GM19351 (cell line): ENCODE measurements at regions not wholly inside any gene's neighbourhood (a gene's known extent, or its start where the extent isn't known, plus 50 kb on each side); places are given as distances from the start of the nearest gene placed in this dataset.

Experiments
- ATAC-seq: cut with Tn5 transposase; IDR thresholded peaks from one replicate; pipeline ENCODE4 v1.9.1; 2021; ENCODE audit warnings: mild to moderate bottlenecking, moderate library complexity; ENCODE audit not compliant: unreplicated experiment

DNA sequence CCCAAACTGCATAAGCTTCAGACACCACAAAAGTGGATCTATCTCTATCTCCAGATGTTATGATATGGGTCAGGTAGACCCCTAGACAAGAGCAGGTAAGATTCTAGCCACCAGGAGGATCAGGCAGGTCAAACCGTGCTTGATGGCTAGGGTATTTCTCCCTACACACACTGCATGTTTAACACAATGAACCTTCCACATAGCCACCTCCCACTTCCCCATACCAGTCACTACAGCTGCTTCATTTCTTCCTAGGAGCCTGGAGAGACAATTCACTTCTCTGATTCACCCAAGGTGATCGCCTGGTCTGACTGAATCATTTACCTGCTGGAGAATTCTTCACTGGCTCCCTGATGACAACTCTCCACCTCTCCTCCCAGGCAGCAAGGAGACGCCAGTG is 66.0 kb upstream of the MYCN start:
- no peak for ATAC-seq

DNA sequence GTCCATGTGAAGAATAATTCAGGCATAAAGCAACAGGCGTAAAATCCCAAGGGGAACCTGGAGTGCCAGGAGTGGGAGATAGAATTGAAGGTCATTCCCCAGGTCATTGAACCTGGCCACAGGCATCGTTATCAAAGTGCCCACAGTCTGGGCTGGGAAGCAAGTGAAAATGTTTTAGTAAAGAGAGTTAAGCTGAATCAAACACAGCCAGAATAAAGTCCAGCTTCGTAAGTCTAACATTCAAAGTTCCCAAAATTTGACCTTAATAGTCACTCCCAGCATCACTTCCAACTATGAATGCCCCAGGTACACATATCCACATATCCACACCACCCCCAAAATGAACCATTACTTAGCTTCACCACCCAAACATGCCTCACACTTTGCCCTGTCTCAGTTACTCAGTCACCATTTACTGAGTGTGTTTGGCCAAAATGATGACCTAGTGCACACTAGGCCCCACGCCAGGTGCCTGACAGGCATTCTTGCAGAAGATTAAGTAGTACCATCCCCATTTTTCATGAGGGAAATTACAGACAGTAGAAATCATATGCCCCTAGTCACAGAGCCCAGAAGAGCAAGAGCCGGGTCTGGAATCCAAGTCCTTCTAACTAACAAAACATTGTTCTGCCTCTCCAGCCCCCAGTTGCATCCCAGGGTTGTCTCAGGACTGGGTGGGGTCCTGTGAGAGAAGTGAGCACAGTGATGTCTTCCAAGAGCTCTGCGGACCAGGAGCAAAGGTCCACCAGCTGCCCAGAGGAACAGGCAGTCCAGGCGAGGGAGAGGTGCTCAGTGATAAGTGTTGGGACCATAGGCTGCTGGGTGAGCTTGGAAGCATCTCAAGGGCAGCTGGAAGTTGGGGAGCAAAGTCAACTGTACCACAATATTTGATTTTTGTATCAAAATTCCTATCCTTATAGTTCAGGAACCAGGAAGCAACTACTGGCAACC is 65.2 kb upstream of the MYCN start:
- ATAC-seq: no peak

DNA sequence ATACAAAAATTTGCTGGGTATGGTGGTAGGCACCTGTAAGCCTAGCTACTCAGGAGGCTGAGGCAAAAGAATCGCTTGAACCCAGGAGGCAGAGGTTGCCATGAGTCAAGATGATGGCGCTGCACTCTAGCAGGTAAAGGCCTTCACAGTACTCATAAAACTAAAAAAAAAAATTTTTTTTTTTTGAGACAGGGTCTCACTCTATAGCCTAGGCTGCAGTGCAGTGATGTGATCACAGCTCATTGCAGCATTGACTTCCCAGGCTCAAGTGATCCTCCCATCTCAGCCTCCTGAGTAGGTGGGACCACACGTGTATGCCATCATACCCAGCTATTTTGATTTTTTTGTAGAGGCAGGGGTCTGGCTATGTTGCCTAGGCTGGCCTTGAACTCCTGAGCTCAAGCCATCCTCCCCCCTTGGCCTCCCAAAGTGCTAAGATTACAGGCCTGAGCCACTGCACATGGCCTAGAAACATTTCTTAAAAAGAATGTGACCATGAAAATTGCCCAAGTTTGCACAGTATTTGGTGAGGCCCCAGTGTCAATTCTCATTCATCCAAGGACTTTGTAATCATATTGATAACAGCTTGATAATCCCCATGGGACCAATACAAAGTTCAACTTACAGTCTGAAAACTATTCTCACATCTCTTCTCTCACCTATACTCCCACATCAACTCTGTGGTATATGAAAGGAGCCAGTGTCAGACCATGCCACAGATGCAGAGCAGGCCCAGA is 64.2 kb upstream of the MYCN start:
- ATAC-seq: no peak

DNA sequence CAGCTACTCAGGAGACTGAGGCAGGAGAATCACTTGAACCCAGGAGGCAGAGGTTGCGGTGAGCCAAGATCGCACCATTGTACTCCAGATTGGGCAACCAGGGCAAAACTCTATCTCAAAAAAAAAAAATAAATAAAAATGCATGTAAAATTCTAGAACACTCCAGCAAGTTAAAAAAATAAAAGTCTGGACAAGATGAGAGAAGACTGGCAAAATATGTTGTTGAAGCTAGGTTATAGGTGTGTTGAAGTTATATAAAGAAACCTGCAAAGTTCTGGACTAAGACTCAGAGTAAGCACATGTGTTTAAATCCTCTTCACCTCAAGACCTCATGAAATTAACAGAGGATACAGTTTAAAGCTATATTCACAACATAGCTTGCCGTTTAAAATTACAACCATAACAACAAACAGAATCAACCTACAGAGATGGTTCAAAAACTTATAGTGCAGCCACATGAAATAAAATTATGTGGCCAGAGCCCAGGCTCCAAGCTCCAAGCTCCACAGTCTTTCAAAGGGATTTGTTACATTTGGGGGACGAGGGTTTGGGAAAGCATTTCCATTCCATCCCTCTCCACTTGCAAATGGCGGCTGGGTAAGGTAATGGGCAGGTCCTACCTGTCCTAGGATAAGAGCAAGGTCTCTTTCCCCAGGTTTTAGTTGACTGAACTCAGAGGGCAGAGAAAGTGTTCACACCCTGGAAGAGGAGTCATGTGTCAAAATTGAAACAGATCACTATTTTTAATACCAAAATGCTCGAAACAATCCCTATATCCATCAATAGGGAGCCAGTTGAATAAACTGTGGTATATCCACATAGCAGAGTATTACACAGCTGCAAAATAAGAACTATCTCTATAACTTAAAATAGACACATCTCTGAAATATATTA is 59.9 kb upstream of the MYCN start:
- no peak for ATAC-seq

DNA sequence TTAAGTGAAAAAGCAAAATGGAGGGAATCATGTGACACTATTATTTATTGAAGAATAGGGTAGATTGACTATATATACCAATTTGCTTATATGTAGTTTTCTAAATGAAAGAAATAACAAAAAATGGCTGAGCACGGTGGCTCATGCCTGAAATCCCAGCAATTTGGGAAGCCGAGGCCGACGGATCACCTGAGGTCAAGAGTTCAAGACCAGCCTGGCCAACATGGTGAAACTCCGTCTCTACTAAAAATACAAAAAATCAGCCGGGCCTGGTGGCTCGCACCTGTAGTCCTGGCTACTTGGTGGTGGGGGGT is 59.3 kb upstream of the MYCN start:
- ATAC-seq: no peak

DNA sequence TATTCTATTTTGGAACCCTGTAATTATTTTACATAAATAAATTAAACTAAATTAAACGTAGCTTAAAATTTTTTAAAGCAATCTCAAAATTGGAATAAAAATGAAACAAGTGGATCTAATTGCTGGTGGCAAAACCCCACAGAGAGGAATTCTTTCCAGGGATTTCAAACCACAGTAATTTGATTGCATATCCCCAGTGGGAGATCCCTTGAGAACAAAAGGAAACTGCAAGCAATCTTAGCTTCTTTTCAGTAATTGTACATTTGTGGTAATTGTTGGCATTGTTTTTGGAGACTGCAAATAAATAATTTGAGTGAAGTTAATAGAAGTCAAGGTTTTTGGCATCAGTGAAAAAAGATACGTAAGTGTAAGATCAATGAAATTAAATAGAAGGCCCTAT is 58.7 kb upstream of the MYCN start:
- ATAC-seq: no peak

DNA sequence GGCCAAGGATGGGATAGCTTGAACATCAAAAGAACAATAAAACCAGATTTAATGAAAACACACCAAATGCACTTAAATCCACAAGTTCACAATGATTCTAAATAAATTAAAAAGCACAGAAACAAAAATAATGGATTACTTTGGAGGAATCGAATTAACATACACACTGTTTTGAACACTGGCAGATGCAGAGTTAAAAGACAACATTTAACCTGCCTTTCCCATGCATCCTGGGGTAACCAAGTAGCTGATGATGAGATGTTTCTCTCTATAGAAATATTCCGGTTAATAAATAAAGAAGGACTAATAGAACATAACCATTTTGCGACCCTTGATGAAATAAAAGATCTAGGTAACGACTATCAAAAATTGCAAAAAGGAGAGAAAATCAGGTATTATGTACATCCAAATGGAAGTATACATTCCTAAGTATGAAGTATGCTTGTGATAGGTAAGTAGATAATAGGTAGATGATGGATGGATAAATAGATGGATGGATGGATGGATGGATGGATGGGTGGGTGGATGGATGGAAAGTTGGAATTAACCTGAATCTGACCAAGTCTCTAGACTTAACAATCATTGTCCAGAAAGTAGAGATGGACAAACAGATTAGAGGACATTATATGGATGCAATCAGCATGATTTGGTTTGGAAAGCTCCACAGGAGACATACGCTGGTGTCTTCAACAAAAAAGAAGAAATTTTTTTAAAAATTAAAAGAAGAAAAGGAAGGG is 57.4 kb upstream of the MYCN start:
- no peak for ATAC-seq

DNA sequence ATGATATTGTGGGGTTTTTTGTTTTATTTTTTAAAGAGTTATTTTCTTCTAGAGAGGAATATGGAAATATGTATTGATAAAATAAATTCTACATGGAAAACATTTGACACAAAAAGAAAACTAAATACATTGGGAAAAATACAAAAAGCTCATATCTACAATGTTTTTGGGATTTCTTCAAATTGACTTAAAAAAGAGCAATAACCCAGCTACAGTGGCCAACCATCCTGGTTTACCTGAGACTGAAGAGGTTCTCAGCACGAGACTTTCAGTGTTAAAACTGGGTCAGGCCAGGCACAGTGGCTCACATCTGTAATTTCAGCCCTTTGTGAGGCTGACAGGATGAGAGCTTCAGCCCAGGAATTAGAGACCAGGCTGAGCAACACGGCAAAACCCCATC is 56.7 kb upstream of the MYCN start:
- ATAC-seq: no peak

DNA sequence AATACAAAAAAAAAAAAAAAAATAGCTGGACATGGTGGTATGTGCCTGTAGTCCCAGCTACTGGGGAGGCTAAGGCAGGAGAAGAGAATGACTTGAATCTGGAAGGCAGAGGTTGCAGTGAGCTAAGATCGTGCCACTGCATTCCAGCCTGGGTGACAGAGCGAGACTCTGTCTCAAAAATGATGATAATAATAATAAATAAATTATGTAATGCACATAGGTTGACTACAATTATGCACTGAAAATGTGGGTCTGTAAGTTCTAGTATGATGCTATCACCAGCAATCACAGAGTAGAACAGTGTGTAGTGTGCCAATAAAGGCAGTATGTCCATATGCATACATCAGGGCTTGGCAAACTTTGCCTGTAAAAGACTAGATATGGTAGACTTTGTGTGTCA is 55.6 kb upstream of the MYCN start:
- no peak for ATAC-seq

DNA sequence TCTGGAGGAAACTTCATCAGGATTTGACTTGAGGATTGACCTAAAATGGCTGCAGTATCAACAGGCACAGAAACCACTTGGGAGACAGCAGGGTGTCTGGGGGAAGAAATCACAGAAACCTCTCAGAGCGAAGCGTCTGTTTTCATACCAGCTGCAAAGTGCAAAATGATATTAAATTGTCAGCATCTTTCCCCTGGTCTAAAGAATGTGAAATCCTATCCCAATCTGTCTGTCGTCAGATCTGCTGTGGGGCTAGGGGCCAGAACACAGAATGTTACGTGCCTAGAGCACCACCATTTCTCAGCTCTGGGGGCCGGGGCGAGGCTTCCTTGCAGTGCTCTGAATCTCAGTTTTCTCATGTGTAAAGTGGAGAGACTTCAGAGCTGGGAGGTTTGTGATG is 54.1 kb upstream of the MYCN start:
- ATAC-seq: no peak

DNA sequence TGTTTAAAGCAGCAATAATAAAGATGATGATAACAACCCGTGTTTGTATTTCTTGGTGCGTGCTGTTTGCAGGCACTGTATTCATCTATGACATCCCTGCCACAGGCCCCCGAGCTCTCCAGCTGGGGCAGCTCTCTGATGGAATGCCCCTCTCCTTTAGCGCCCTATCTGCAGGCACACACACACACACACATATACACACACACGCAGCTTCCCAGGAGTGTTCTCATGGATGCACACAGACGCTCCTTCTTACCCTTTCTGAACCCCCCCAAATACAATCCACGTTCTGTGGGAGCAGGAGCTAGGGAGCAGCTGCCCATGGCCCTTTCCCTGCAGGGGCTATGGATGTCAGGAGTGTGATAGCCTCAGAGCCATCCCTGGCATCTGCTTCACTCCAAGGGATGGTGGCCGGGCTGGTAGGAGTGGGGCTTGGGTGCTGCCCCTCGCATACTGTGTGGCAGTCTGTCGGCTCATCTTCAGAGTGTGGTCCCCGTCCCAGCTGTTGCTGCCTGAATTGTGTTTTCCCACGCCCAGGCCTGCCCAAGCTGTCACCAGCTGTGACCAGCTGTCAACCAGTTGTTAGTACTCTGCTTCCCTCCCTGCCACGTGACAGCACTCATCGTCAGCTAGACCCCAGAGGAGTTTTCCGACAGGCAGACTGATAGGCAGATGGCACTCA is 50.8 kb upstream of the MYCN start:
- no peak for ATAC-seq

DNA sequence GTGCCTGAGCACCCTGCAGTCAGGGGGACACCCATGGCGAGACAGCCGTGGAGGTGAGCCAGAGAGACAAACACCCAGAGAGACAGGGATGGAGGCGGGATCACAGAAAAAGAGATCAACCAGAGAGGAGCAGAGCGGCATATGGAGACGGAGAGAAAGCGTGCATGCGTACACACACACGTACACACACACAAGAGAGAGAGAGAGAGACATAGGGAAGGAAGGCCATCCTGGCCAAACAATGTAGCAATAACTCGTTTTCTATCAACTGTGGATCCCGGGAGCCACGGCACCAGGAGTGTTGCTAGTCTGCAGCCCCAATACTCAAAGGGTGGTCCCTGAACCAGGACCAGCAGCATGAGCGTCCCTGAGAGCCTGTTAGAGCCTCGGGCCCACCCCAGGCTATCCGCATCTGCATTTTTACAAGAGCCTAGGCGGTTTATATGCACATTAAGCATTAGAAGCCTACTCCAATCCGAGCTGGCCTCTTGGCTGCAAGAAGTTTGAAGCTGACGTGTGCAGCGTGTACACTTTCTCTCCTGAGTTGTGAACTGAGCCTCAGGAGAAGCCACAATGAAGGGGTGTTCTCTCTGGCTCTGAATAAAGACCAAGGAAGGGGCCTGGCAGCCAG is 50.1 kb upstream of the MYCN start:
- no peak for ATAC-seq
